ENCODE measurements at regions not wholly inside any gene's neighbourhood (a gene's known extent, or its start where the extent isn't known, plus 50 kb on each side); places are given as distances from the start of the nearest gene placed in this dataset.

- no peak for DNase-seq
These were observed 76.5 kb downstream of the ARL5B start for GRCh38 chr10:18735711-18736110.

- DNase-seq: no peak
These were observed 78.0 kb downstream of the ARL5B start for GRCh38 chr10:18737236-18737635.

GRCh38 chr10:18737841-18738240 is 78.6 kb downstream of the ARL5B start:
- DNase-seq: no peak

- no peak for DNase-seq
These were observed 79.6 kb downstream of the ARL5B start for GRCh38 chr10:18738835-18739234.

GRCh38 chr10:18743926-18744325 is 84.7 kb downstream of the ARL5B start:
- no peak for DNase-seq

GRCh38 chr10:18753312-18753895 is 94.2 kb downstream of the ARL5B start:
- no peak for DNase-seq

GRCh38 chr10:18759575-18759974 is 100.3 kb downstream of the ARL5B start:
- no peak for DNase-seq

GRCh38 chr10:18760836-18761235 is 101.6 kb downstream of the ARL5B start:
- DNase-seq: no peak

- no peak for DNase-seq
These were observed 108.8 kb downstream of the ARL5B start for GRCh38 chr10:18767981-18768380.

- no peak for DNase-seq
These were observed 113.9 kb downstream of the ARL5B start for GRCh38 chr10:18773180-18773579.

- no peak for DNase-seq
These were observed 118.0 kb downstream of the ARL5B start for GRCh38 chr10:18777258-18777657.

GRCh38 chr10:18786478-18786877 is 127.2 kb downstream of the ARL5B start:
- no peak for DNase-seq

GRCh38 chr10:18793951-18794350 is 134.7 kb downstream of the ARL5B start:
- DNase-seq: peak; percentile 62

- DNase-seq: no peak
These were observed 136.3 kb downstream of the ARL5B start for GRCh38 chr10:18795549-18795948.

GRCh38 chr10:18797286-18797685 is 138.1 kb downstream of the ARL5B start:
- no peak for DNase-seq

- DNase-seq: no peak
These were observed 162.9 kb downstream of the ARL5B start for GRCh38 chr10:18822156-18822555.

GRCh38 chr10:18829259-18829658 is 170.0 kb downstream of the ARL5B start:
- no peak for DNase-seq

- no peak for DNase-seq
These were observed 171.0 kb downstream of the ARL5B start for GRCh38 chr10:18830277-18830676.

- DNase-seq: peak; percentile 79
These were observed 192.0 kb upstream of the MALRD1 start for GRCh38 chr10:18856623-18857022.

- DNase-seq: no peak
These were observed 188.9 kb upstream of the MALRD1 start for GRCh38 chr10:18859659-18860058.

GRCh38 chr10:18860186-18860585 is 188.4 kb upstream of the MALRD1 start:
- no peak for DNase-seq

GRCh38 chr10:18860631-18861240 is 187.9 kb upstream of the MALRD1 start:
- no peak for DNase-seq

- DNase-seq: no peak
These were observed 187.2 kb upstream of the MALRD1 start for GRCh38 chr10:18861382-18861781.

GRCh38 chr10:18866852-18867251 is 181.7 kb upstream of the MALRD1 start:
- DNase-seq: no peak

GRCh38 chr10:18868919-18869318 is 179.7 kb upstream of the MALRD1 start:
- no peak for DNase-seq

Data from NCI-H82 (cell line).